WTC11 (cell line): ENCODE measurements at regions not wholly inside any gene's neighbourhood (a gene's known extent, or its start where the extent isn't known, plus 50 kb on each side); places are given as distances from the start of the nearest gene placed in this dataset.

Experiments used
- ATAC-seq: fragments of 200-7000 bp; cut with Tn5 transposase; 2 replicates; pipeline ENCODE4 v1.10.0; 2021; ENCODE audit warnings: mild to moderate bottlenecking, moderate library complexity
- CTCF ChIA-PET: fragments of 300-600 bp; sonication (Branson Sonifier 250); formaldehyde crosslinking; loops from one replicate; lab custom pipeline; 2021; ENCODE audit warnings: antibody characterized with exemption; lab: Charles Lee
- POLR2A ChIA-PET: fragments of 350-600 bp; sonication (Branson Sonifier 250); formaldehyde crosslinking; loops from one replicate; lab custom pipeline; 2021; ENCODE audit warnings: antibody characterized with exemption; lab: Charles Lee
- DNase-seq: peaks from one replicate; pipeline ENCODE4 v3.0.0; 2021; ENCODE audit warnings: low spot score
- H3K27ac Mint-ChIP-seq: 2 replicates; pipeline ENCODE4 v1.8.0; 2021; ENCODE audit warnings: mixed read lengths
- H3K27me3 Mint-ChIP-seq: 2 replicates; pipeline ENCODE4 v1.8.0; 2021; ENCODE audit warnings: low read depth, mild to moderate bottlenecking, moderate library complexity, mixed read lengths
- H3K36me3 Mint-ChIP-seq: 2 replicates; pipeline ENCODE4 v1.8.0; 2021; ENCODE audit warnings: mixed read lengths
- H3K4me1 Mint-ChIP-seq: 2 replicates; pipeline ENCODE4 v1.8.0; 2022; ENCODE audit warnings: mixed read lengths
- H3K4me3 Mint-ChIP-seq: 2 replicates; pipeline ENCODE4 v1.8.0; 2021; ENCODE audit warnings: mild to moderate bottlenecking, moderate library complexity, mixed read lengths
- H3K9me3 Mint-ChIP-seq: 2 replicates; pipeline ENCODE4 v1.8.0; 2021; ENCODE audit warnings: mixed read lengths
- ATF1 ChIP-seq: sonication (generic); formaldehyde crosslinking; IDR thresholded peaks from 2 replicates; pipeline ENCODE4 v1.8.1; 2023; ENCODE audit warnings: mild to moderate bottlenecking, moderate library complexity, missing genetic modification reagents
- CREB1 ChIP-seq: sonication (generic); formaldehyde crosslinking; IDR thresholded peaks from 2 replicates; pipeline ENCODE4 v1.8.0; 2023; ENCODE audit warnings: mild to moderate bottlenecking, missing genetic modification reagents
- EMX1 ChIP-seq: fragments of 250-450 bp; sonication (Bioruptor Pico); IDR thresholded peaks from 2 replicates; pipeline ENCODE4 v1.8.0; 2021; ENCODE audit warnings: mild to moderate bottlenecking
- ETV6 ChIP-seq: sonication (generic); formaldehyde crosslinking; IDR thresholded peaks from 2 replicates; pipeline ENCODE4 v1.8.1; 2022; ENCODE audit warnings: mild to moderate bottlenecking, missing genetic modification reagents
- HMGA2 ChIP-seq: fragments of 250-450 bp; sonication (Bioruptor Pico); IDR thresholded peaks from 2 replicates; pipeline ENCODE4 v1.4.0; 2021; ENCODE audit warnings: mild to moderate bottlenecking, moderate library complexity
- IRF2 ChIP-seq: sonication (generic); formaldehyde crosslinking; IDR thresholded peaks from 2 replicates; pipeline ENCODE4 v1.8.0; 2022; ENCODE audit warnings: low read depth, missing genetic modification reagents, borderline replicate concordance
- KAT7 ChIP-seq: sonication (generic); formaldehyde crosslinking; IDR thresholded peaks from 2 replicates; pipeline ENCODE4 v1.8.1; 2023; ENCODE audit warnings: missing genetic modification reagents, mild to moderate bottlenecking, borderline replicate concordance
- OVOL2 ChIP-seq: fragments of 250-450 bp; sonication (Bioruptor Pico); IDR thresholded peaks from 2 replicates; pipeline ENCODE4 v1.9.0; 2021; ENCODE audit warnings: mild to moderate bottlenecking, borderline replicate concordance
- PRRX2 ChIP-seq: fragments of 250-450 bp; sonication (Bioruptor Pico); IDR thresholded peaks from 2 replicates; pipeline ENCODE4 v1.8.0; 2021; ENCODE audit warnings: mild to moderate bottlenecking
- RELA ChIP-seq: sonication (generic); formaldehyde crosslinking; IDR thresholded peaks from 2 replicates; pipeline ENCODE4 v1.8.1; 2022; ENCODE audit warnings: missing genetic modification reagents, mild to moderate bottlenecking, borderline replicate concordance
- ZNF121 ChIP-seq: sonication (generic); formaldehyde crosslinking; IDR thresholded peaks from 2 replicates; pipeline ENCODE4 v1.8.0; 2023; ENCODE audit warnings: missing genetic modification reagents
- ZNF263 ChIP-seq: sonication (generic); formaldehyde crosslinking; IDR thresholded peaks from 2 replicates; pipeline ENCODE4 v1.8.1; 2022; ENCODE audit warnings: low read depth, mild to moderate bottlenecking, moderate library complexity, missing genetic modification reagents
- ZNF423 ChIP-seq: fragments of 250-450 bp; sonication (Bioruptor Pico); IDR thresholded peaks from 2 replicates; pipeline ENCODE4 v2.1.2; 2022; ENCODE audit warnings: mild to moderate bottlenecking, moderate library complexity
- TF ChIP-seq, protein P1 (sequence below): fragments of 200-600 bp; IDR thresholded peaks from 2 replicates; pipeline ENCODE4 v1.8.0; 2022; ENCODE audit warnings: antibody characterized with exemption
- TF ChIP-seq, protein P2 (sequence below): fragments of 250-450 bp; sonication (Bioruptor Pico); IDR thresholded peaks from 2 replicates; pipeline ENCODE4 v1.9.0; 2021; ENCODE audit warnings: mild to moderate bottlenecking, borderline replicate concordance
- TF ChIP-seq, protein P3 (sequence below): sonication (generic); formaldehyde crosslinking; IDR thresholded peaks from 2 replicates; pipeline ENCODE4 v1.8.1; 2022; ENCODE audit warnings: mild to moderate bottlenecking, missing genetic modification reagents, moderate library complexity, borderline replicate concordance
- TF ChIP-seq, protein P4 (sequence below): sonication (generic); formaldehyde crosslinking; IDR thresholded peaks from 2 replicates; pipeline ENCODE4 v1.8.1; 2023; ENCODE audit warnings: mild to moderate bottlenecking, missing genetic modification reagents
- TF ChIP-seq, protein P5 (sequence below): sonication (generic); formaldehyde crosslinking; IDR thresholded peaks from 2 replicates; pipeline ENCODE4 v1.8.1; 2022; ENCODE audit warnings: mild to moderate bottlenecking, moderate library complexity, missing genetic modification reagents
- TF ChIP-seq, protein P6 (sequence below): sonication (generic); formaldehyde crosslinking; conservative IDR thresholded peaks from 2 replicates; pipeline ENCODE4 v1.8.1; 2022; ENCODE audit warnings: mild to moderate bottlenecking, missing genetic modification reagents

DNA sequence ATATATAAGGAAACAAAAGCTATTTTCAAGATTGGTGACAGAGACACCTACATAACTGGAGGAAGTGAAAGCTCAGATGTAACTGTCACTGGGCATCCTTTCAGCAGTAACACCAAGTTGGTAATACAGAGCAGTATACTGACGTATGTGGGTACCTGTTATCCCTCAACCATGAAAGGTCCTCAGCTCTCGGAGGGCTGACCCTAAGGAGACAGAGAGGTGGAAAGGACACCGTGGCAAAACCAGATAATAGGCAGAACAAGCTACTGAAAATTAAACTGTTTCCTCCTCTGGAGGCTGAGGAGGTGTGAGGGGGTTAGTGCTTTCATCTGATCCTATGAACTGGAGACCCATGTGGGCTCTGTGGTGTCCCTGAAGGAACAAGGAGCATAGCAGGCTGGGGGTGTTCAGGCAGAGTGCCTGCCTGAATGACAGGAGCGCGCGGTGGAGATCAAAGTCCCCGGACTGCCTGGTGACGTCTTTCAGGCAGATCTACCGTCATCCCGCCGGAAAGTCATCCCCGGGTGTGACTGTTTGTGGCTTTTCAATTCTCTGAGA is 130.2 kb upstream of the FSTL4 start:
- DNase-seq (no peak), ATAC-seq (no peak)
- POLR2A ChIA-PET = no interaction called here
- TF ChIP-seq EMX1 (no peak), KAT7 (CRISPR knock-in tag) (no peak), PRRX2 (CRISPR knock-in tag) (no peak)
- TF ChIP-seq, protein P1, sequence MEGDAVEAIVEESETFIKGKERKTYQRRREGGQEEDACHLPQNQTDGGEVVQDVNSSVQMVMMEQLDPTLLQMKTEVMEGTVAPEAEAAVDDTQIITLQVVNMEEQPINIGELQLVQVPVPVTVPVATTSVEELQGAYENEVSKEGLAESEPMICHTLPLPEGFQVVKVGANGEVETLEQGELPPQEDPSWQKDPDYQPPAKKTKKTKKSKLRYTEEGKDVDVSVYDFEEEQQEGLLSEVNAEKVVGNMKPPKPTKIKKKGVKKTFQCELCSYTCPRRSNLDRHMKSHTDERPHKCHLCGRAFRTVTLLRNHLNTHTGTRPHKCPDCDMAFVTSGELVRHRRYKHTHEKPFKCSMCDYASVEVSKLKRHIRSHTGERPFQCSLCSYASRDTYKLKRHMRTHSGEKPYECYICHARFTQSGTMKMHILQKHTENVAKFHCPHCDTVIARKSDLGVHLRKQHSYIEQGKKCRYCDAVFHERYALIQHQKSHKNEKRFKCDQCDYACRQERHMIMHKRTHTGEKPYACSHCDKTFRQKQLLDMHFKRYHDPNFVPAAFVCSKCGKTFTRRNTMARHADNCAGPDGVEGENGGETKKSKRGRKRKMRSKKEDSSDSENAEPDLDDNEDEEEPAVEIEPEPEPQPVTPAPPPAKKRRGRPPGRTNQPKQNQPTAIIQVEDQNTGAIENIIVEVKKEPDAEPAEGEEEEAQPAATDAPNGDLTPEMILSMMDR = no peak
- Mint-ChIP-seq H3K27ac (no peak overlapping the region), H3K4me1 (no peaks in the 10 kb centered on the region), H3K27me3 (no peaks in the 10 kb centered on the region; the same call in 1 of the 2 replicates), H3K4me3 (no peak overlapping the region), H3K9me3 (peaks cover 4% of the 10 kb centered on the region; the same call in 1 of the 2 replicates), H3K36me3 (no peaks in the 10 kb centered on the region)
- CTCF ChIA-PET = no interaction called here

DNA sequence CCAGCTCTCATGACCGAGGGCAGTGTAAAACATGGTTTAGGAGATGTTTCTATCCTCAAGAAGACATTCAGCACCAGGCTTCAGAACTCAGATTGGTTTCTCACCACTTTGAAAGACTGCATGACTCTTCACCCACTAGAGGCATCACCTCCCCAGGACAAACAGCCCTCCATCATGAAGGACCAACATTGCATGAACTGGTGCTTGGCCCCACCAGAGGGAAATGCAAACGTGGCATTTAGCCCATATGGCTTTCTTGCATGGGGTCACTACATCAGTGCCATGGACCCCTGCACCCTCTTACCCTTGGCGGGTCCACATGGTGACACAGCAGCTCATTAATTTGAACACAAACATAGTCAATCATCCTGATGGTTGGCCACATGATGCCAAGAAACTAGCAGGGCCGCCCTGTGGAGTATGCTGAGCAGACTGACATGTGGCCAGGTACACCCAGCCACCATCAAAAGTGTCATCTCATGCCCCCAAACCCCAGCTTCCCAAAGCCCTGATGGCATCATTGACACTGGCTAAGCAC is 129.5 kb upstream of the FSTL4 start:
- CTCF ChIA-PET = no interaction called here
- ATAC-seq (no peak), DNase-seq (no peak)
- TF ChIP-seq OVOL2 (CRISPR knock-in tag) (no peak), IRF2 (no peak), RELA (CRISPR knock-in tag) (no peak), ETV6 (no peak), ZNF121 (CRISPR knock-in tag) (no peak), CREB1 (no peak), ATF1 (no peak), ZNF263 (CRISPR knock-in tag) (no peak), ZNF423 (CRISPR knock-in tag) (no peak), HMGA2 (no peak)
- TF ChIP-seq, protein P2, sequence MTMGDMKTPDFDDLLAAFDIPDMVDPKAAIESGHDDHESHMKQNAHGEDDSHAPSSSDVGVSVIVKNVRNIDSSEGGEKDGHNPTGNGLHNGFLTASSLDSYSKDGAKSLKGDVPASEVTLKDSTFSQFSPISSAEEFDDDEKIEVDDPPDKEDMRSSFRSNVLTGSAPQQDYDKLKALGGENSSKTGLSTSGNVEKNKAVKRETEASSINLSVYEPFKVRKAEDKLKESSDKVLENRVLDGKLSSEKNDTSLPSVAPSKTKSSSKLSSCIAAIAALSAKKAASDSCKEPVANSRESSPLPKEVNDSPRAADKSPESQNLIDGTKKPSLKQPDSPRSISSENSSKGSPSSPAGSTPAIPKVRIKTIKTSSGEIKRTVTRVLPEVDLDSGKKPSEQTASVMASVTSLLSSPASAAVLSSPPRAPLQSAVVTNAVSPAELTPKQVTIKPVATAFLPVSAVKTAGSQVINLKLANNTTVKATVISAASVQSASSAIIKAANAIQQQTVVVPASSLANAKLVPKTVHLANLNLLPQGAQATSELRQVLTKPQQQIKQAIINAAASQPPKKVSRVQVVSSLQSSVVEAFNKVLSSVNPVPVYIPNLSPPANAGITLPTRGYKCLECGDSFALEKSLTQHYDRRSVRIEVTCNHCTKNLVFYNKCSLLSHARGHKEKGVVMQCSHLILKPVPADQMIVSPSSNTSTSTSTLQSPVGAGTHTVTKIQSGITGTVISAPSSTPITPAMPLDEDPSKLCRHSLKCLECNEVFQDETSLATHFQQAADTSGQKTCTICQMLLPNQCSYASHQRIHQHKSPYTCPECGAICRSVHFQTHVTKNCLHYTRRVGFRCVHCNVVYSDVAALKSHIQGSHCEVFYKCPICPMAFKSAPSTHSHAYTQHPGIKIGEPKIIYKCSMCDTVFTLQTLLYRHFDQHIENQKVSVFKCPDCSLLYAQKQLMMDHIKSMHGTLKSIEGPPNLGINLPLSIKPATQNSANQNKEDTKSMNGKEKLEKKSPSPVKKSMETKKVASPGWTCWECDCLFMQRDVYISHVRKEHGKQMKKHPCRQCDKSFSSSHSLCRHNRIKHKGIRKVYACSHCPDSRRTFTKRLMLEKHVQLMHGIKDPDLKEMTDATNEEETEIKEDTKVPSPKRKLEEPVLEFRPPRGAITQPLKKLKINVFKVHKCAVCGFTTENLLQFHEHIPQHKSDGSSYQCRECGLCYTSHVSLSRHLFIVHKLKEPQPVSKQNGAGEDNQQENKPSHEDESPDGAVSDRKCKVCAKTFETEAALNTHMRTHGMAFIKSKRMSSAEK (CRISPR knock-in tag) = no peak
- TF ChIP-seq, protein P3, sequence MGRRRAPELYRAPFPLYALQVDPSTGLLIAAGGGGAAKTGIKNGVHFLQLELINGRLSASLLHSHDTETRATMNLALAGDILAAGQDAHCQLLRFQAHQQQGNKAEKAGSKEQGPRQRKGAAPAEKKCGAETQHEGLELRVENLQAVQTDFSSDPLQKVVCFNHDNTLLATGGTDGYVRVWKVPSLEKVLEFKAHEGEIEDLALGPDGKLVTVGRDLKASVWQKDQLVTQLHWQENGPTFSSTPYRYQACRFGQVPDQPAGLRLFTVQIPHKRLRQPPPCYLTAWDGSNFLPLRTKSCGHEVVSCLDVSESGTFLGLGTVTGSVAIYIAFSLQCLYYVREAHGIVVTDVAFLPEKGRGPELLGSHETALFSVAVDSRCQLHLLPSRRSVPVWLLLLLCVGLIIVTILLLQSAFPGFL (CRISPR knock-in tag) = no peak
- TF ChIP-seq, protein P4, sequence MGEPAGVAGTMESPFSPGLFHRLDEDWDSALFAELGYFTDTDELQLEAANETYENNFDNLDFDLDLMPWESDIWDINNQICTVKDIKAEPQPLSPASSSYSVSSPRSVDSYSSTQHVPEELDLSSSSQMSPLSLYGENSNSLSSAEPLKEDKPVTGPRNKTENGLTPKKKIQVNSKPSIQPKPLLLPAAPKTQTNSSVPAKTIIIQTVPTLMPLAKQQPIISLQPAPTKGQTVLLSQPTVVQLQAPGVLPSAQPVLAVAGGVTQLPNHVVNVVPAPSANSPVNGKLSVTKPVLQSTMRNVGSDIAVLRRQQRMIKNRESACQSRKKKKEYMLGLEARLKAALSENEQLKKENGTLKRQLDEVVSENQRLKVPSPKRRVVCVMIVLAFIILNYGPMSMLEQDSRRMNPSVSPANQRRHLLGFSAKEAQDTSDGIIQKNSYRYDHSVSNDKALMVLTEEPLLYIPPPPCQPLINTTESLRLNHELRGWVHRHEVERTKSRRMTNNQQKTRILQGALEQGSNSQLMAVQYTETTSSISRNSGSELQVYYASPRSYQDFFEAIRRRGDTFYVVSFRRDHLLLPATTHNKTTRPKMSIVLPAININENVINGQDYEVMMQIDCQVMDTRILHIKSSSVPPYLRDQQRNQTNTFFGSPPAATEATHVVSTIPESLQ (CRISPR knock-in tag) = no peak
- TF ChIP-seq, protein P5, sequence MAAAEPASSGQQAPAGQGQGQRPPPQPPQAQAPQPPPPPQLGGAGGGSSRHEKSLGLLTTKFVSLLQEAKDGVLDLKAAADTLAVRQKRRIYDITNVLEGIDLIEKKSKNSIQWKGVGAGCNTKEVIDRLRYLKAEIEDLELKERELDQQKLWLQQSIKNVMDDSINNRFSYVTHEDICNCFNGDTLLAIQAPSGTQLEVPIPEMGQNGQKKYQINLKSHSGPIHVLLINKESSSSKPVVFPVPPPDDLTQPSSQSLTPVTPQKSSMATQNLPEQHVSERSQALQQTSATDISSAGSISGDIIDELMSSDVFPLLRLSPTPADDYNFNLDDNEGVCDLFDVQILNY = no peak
- TF ChIP-seq, protein P6, sequence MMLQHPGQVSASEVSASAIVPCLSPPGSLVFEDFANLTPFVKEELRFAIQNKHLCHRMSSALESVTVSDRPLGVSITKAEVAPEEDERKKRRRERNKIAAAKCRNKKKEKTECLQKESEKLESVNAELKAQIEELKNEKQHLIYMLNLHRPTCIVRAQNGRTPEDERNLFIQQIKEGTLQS (CRISPR knock-in tag) = no peak
- Mint-ChIP-seq H3K36me3 (no peaks in the 10 kb centered on the region), H3K27ac (no peak overlapping the region), H3K9me3 (peaks cover 3% of the 10 kb centered on the region; the same call in 1 of the 2 replicates), H3K4me1 (no peaks in the 10 kb centered on the region), H3K27me3 (no peaks in the 10 kb centered on the region; the same call in 1 of the 2 replicates), H3K4me3 (no peak overlapping the region)
- POLR2A ChIA-PET = no interaction called here
